RPMI7951 (cell line): ENCODE measurements at regions not wholly inside any gene's neighbourhood (a gene's known extent, or its start where the extent isn't known, plus 50 kb on each side); places are given as distances from the start of the nearest gene placed in this dataset.
A peak's percentile ranks its signal among the peaks of the same experiment; 100 is the strongest.

Experiments used
- DNase-seq: peaks from one replicate; pipeline ENCODE4 v3.0.0-alpha.2; 2012; ENCODE audit warnings: low read depth

DNA sequence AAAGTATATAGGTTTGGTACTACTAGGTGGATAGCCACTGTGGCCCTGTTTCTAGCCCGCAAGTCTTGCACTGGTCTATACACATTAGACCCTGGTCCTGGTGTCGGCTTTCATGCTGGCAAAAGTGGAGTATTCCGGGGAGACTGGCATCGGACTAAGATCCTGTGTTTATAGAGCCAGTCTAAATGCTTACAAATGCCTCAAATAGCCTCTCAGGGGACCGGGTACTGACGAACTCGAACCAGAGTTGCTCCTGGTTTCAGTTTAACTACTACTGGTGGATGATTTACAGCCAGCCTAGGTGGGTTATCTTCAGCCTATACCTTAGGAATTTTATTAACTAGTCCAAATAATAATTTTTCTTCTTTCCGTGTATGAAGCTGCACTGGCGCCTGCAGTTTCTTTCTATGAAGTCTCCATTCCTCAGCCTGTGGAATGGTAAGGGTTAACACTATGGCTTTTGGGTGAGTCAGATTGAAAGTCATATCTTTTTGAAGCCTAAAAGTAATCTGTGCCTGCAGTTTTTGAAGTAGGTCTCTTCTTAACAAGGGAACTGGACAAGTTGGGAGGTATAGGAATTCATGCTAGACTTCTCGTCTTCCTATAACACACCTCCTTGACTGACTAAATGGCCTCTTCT, 51.3 kb downstream of the OR10H4 start:
- no peak for DNase-seq

DNA sequence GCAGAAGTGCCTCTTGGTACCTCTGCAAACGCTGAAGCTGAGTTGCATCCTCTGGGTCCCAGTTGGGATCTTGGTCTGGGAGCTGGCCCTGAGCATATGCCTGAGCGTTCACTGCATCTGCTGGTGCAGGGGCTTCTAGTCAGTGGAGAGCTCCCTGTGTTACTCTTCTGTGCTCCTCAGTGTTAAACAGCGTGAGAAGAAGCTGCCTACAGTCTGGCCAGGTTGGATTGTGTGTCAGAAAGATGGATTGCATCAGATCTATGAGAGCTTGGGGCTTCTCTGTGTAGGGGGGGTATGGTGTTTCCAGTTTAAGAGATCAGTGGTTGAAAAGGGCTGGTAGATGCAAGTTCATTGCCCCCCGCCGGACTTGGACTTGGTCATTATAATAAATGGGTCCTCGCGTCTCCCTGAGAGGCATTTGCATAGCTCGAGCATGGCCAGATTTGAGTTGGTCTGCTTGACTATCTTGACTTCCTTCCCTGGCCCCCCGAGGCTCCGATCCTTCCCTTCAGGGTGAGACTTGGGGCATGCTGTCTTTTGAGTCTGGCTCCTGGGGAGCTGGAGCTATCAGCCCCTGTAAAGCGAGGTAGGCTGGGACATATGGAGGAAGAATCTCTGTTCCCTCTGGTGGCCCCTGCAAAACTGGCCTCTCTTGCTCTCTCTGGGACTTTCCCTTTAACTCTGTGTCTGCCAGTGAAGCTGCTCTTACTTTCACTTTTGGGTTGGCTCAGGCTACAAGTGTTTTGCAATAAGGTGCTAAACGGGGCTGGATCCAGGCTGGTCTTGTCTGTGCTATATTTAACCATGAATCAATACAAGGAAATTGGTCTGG, 52.9 kb downstream of the OR10H4 start:
- DNase-seq = peak; percentile 72

DNA sequence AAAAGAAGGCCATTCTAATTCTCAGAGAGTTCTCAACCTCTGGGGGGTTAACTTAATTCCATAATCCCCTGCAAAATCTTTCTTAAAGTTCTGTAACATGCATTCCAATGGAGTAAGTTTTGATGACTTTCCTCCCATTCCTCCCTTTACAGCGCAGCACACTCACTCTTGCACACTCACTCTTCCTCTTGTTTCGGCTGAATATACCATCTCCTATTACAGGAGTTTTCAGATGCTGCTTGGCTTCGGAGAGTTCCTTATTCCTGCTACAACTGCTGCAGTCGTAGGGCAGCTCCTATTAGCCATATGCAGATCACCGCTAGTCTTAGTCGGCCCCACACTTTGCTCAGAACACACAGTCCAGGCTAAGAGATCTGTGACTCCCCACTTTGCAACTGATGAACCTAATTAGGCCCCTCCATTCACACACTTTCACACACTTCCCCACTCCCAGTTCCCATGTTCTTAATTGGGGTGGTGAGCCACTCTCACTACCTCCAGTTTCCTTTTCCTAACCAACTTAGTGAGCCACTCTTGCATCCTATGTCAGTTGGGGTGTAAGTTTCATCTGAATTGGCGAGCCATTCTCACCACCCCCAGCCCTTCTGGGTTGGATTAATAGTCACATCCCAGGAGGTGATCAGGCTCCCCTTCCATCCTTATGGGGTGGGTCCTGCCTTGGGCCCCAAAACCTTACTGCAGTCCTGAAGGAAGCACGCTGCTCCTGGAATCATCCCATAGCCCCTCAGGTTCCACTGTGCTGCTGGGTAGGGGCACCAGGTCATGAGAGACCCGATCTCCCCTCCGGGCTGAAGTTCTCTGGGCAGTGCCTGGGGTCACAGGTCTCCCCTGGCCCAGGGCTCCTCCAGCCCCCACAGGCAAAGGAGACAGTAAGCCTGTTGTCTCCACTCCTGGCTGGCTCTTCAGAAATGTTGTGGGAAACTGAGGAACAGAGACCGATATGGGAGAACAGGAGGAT, 53.9 kb downstream of the OR10H4 start:
- no peak for DNase-seq

DNA sequence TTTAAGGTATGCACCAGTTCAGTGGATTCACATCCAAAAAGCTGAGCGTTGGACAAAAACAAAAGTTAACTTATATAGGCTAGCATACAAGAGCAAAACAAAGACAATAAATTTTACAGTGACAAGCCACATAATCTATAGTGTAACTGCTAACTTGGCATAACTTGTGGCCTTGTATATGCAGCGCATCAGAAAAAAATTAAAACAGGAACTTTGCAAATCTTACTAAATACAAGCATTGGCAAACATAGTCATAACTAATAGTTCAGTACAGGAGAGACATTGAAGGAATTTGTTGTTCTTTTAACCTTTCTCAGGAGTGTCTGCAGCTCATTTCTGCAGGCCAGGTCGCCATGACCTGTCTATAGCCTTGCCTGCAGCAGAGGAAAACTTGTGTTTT, 54.6 kb downstream of the OR10H4 start:
- no peak for DNase-seq

DNA sequence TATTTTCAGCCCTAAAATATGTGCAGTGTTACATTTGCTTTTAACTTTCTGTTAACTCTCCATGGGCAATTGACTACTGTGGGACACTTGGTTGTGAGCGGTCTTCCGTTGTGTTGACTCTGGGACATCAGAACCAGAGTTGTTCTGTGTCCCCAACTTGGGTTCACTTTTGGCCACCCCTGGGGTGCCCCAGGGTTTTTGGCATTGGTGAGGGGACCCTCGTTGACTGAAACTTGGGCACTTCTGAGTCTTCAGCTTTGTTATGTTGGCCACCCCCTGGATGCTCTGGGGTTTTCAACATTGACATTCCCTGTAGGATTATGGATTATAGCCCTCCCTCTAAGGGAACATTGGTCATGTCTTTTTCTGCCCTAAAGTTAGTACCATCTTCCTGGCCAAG, 57.1 kb downstream of the OR10H4 start:
- DNase-seq = no peak

DNA sequence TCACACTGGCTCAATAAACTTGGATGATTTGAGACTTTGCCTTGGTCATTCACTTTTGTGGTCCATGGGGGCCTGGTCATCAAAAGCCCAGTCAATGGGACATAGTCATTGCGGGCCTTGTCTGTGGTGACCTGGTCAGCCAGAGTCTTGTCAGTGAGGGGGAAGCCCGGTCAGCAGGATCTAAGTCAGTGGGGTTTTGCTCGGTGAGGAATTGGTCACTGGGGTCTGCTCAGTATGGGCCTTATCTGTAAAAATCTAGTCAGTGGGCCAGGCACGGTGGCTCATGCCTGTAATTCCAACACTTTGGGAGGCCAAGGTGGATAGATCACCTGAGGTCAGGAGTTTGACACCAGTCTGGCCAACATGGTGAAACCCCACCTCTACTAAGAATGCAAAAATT, 63.7 kb upstream of the TPM4 start:
- DNase-seq = no peak

DNA sequence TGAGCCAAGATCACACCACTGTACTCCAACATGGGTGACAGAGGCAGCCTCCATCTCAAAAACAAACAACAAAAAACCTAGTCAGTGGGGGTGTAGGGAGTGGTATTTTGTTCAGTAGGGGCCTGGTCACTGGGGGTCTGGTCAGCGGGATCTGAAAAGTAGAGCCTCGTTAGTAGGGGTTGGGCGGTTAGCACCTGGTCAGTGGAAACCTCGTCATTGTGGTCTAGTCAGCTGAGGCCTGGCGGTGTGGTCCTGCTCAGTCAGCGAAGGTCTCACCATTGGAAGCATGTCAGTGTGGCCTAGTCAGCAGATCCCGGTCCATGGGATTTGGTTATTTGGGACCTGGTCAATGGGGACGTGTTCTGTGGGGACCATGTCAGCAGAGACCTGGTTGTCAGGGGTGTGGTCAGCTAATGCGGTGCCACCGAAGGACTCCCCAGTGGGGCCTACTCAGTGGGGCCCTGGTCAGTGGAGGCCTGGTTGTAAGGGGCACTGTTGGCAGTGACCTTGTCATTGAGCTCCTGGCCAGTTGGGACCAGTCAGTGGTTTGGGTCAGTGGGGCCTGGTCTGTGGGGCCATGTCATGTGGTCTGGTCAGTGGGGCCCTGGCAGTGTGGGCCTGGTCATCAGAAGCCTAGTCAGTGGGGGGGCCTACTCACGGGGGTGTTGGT, 63.0 kb upstream of the TPM4 start:
- DNase-seq = no peak

DNA sequence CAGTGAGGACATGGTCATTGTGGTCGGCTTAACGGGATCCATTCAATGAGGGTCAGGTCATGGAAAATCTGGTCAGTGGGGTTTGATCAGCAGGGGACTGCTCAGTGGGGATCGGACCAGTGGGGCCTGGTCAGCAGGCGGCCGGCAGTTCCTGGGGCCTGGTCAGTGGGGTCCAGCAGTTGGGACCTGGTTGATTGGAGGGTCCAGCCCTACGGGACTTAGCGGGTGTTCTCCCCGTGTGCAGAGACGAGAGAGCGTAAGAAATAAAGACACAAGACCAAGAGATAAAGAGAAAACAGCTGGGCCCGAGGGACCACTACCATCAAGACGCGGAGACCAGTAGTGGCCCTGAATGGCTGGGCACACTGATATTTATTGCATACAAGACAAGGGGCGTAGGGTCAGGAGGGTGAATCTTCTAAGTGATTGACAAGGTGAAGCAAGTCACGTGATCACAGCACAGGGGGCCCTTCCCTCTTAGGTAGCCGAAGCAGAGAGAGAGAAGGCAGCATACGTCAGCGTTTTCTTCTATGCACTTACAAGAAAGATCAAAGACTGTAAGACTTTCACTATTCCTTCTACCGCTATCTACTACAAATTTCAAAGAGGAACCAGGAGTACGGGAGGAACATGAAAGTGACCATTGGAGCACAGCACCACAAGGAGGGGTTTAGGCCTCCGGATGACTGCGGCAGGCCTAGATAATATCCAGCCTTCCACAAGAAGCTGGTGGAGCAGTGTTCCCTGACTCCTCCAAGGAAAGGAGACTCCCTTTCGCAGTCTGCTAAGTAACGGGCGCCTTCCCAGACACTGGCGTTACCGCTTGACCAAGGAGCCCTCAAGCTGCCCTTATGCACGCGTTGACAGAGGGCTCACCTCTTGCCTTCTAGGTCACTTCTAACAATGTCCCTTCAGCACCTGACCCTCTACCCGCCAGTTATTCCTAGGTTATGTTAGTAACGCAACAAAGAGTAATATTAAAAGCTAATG, 62.1 kb upstream of the TPM4 start:
- DNase-seq = no peak

DNA sequence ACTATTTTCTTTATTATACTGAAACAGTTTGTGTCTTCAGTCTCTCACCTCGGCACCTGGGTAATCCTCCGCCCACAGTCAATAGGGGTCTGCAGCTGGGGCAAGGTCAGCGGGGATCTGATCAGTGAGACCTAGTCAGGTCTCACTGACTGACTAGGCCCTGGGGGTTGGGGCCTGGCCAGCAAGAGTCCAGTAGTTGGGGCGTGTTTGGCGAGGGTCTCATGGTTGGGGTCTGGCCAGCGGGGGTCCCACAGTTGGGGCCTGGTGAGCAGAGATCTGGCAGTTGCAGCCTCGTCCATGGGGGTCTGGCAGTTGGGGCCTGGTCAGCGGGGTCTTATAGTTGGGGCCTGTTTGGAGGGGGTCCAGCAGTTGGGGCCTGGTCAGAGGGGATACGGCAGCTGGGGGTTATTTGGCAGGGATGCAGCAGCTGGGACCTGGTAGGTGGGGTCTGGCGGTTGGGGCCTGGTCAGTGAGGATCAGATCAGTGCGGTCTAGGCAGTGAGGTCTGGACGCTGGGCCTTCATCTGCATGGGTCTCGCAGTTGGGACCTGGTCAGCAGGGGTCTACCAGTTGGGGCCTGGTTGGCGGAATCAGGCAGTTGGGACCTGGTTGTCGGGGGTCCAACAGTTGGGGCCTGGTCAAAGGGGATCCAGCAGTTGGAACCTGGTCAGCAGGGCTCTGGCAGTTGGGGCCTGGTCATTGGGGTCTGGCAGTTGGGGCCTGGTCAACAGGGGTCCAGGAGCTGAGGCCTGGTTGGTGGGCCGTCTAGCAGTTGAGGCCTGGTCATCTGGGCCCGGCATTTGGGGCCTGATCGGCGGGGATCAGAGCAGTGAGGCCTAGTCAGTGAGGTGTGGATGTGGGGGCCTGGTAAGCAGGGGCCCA, 61.1 kb upstream of the TPM4 start:
- DNase-seq = no peak

DNA sequence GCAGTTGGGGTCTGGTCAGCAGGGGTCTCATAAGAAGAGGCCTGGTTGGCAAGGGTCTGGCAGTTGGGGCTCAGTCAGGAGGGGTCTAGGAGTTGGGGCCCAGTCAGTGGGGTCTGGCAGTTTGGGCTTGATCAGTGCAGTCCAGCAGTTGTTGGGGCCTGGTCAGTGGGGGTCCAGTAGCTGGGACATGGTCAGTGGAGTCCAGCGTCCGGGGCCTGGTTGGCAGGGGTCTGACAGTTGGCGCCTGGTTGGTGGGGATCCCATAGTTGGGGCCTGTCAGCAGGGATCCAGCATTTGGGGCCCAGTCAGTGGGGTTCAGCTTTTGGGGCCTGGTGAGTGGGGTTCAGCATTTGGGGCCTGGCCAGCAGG, 60.5 kb upstream of the TPM4 start:
- DNase-seq = no peak

DNA sequence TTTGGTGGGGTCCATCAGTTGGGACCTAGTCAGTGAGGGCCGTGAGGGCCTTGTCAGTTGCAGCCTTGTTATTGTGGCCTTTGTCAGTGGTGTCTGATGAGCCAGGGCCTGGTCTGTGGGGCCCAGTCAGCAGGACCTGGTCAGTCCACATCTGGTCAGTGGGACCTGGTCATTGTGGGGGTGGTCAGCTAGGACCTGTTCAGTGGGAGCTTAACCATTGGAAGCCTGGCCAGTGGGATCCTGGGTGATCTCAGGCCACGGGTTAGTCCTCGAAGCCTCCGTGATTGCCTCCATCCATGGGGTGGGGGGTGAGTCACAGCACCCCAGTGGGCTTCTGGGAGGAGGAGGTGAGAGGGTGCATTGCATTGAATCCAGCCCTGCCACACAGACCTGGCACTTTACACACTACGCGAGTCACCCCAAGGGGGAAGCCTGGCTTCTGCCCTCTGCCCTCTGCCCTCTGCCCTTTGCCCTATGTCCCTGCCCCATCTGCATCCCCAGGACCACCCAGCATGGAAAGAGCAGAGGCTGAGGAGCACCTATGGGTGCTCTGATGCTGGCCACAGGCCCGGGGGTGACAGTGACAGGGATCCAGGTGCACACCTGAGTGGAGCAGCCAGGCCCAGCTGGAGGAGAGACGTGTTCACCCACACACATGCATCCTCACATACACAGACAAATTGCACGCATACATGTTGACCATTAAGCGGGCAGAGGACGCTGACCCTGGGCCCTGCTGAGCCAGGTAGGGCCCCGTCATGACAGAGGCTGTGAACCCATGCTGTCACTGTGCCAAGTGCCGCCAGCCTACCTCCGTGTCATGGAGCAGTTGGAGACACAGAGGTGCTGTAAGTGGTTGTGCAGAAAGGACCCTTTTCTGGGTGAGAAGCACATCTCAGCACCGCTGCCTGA, 59.8 kb upstream of the TPM4 start:
- DNase-seq = no peak

DNA sequence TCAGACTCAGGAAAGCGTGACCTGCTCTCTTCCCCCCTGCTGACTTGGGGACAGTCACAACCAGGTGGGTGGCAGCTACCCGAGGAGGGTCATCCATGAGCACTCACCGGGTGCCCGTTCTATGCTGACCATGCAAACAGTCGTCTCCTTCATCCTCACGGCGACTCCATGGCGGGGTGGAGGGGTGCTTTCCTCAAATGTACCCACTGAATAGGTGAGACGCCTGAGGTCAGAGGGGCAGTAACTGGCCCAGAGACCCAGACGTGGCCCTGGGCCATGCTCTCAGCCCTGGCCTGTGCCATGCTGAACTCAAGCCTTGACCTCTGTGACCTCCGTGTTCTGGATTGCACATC, 59.2 kb upstream of the TPM4 start:
- no peak for DNase-seq

DNA sequence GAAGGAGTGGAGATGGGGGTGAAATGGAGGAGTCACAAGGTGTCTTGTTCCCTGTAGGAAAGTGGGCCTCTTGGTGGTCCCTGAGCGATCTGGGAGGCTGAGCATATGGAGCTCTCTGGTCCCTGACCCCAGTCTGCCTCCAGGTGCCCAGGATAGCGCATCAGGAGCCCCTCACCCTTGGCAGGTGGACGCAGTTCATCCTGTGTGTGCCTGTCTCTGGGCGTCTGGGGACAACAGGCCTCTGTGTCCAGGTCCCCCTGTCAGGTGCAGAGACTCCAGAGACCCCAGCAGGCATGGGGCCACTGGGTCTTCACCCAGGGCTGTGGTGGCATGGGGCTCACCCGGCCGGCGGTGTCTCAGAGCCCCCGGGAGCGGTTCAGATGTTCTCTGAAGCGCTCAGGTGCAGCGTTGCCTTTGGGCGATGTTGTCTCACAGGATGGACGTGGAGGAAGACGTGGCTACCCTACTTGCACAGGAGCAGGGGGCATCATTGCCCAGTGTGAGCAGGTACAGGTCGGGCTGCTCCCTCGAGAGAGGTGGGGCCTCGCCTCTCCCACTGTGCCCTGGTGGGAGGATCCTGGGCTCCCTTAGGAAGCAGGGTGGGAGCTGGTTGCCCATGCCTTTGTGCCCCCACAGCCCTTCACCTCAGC, 58.1 kb upstream of the TPM4 start:
- DNase-seq = no peak

DNA sequence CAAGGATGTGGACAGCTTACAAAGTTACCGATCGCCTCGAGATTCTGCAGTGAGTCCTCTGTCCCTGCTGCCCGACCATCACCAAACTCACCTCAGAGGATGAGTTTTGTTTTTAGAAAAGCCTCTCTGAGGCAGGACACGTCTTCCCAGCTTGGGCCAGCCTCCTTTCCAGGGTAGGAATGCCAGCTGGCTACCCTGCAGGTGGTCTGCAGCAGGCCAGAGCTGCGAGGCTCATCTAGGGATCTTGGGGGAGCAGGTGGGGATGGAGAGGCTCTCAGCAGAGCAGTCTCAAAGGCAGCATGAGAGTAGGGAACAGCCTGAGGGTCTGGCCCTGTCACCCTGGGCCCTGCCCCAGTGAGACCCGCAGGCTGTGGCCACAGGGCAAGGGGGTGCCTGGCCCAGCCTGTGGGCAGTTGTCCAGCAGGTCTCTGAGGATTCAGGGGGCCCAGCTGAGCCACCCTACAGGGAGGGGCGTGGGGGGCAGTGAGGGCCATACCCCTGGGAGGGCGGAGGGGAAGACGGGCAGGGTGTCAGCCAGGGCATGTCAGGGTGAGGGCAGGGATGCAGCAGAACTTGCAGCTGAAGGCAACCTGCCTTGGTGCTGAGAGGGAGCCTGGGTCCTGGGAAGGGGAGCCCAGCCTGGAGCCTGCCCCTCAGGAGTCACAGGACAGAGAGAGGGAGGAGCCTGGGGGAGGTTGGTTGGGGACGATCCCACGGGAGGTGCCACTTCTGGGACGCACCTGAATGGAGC, 57.3 kb upstream of the TPM4 start:
- no peak for DNase-seq

DNA sequence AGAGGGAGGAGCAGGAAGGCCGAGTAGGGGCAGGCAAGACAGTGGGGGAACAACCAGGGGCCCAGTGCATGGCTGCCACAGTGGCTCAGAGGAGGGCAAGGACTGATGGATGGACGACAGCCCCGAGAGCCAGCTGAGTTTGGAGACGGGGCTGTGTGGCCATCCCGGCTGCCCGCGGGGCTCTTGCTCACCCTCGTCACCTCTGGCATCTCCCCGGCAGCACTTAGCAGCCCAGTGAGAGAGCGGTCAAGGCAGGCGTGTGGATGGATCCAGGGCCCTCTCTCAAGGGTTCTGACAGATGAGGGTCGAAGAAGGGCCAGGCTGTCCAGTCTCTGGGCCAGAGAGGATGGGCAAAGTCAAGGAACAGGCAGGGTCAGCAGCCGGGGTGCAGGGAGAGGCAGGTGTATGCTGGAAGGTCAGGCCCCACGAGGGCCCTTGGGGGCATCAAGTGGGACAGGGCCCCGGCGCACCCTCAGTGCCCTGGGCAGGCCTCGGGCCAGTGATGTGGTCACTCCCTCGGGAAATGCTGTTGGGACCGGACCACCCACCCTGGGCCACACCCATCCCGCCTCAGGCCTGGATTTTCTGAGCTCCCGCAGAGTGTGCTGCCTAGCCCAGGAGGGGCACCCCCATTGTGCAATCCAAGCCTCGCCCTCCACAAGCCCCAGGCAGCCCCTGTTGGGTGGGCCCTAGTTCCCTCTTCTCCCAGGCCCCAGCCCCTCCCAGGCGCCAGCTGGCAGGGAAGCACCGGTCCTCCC, 56.4 kb upstream of the TPM4 start:
- no peak for DNase-seq

DNA sequence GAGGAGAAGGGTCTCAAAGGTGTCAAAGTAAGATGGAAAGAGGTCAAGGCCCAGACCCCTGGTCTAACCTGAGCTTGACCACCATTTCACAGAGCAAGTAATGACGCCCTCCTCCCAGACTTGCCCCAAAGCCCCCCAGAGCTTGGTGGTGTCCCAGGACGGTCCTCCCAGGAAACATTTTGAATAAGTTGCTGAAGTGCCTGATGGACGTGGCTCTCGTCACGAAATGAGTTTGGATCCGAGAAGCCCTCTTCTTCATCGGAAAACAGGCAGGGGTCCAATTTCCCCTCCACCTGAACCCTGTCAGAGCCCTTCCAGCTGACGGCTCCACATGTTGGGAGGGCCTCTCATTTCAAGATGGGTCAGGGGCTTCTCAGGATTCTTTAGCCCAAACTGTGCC, 54.5 kb upstream of the TPM4 start:
- no peak for DNase-seq

DNA sequence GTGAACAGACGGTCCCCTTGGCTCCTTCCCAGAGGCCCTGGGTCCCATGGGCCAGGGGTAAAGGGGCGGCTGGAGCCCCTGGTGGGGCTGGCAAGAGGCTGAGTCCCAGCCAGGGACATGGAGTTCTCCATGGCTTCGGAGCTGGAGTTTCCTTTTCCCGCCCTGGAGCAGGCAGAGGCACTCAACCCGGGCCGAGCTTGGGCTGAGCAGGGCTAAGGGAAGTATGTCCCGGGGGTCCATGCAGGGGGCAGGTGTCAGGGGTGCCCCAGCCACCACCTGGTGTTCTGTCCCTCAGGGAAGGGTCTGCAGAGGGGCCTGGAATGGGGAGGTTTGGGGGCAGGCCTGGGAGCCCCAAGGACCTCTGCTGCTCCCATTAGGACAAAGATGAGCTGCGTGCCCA, 54.0 kb upstream of the TPM4 start:
- no peak for DNase-seq
